ENCODE measurements at regions not wholly inside any gene's neighbourhood (a gene's known extent, or its start where the extent isn't known, plus 50 kb on each side); places are given as distances from the start of the nearest gene placed in this dataset.

GRCh38 chr10:110433740-110434139 lies 64.0 kb upstream of the DUSP5 start (continued):
- TF ChIP-seq IRF9 (CRISPR knock-in tag; IDR thresholded peaks at IDR 0.05; ENCODE audit: borderline replicate concordance) (no peak), PAXIP1 (CRISPR knock-in tag; conservative IDR thresholded peaks at IDR 0.05) (no peak), ZNF605 (CRISPR knock-in tag; IDR thresholded peaks at IDR 0.05) (no peak), JUND (CRISPR knock-in tag; IDR thresholded peaks at IDR 0.05) (no peak), ZFP37 (CRISPR knock-in tag; IDR thresholded peaks at IDR 0.05; ENCODE audit: borderline replicate concordance) (no peak)

- ATAC-seq (no peak), DNase-seq (ENCODE audit: low spot score) (no peak), FAIRE-seq (no peak)
- WGBS (ENCODE audit: low lambda C conversion rate), result 4% methylated on average over 2 of the region's 5 CpGs
- Histone ChIP-seq H3K4me1 (ENCODE audit: insufficient read depth, low read length) (no peaks in the 10 kb centered on the region), H3K79me2 (ENCODE audit: insufficient read depth, low read length) (no peaks in the 10 kb centered on the region), H3K27me3 (ENCODE audit: control insufficient read depth in 1 of 2, insufficient read depth in 2 of 2, low read length in 2 of 2) (peaks cover 2 to 6% of the 10 kb centered on the region in 2 experiments; a peak in 3 of 5 replicates), H3K4me3 (replicated peaks in 1 of 3; ENCODE audit: insufficient read depth in 1 of 3, low read depth in 2 of 3, low read length in 3 of 3) (no peak overlapping the region), H2AFZ (ENCODE audit: low read length) (no peak overlapping the region), H3K9me3 (ENCODE audit: low read length) (no peaks in the 10 kb centered on the region), H3K9ac (ENCODE audit: insufficient read depth, low read depth, low read length) (no peak overlapping the region), H3K36me3 (replicated peaks in 1 of 2; ENCODE audit: control insufficient read depth in 1 of 2, insufficient read depth in 2 of 2, low read length in 2 of 2) (no peaks in the 10 kb centered on the region), H3K4me2 (ENCODE audit: low read depth, low read length) (no peak overlapping the region), H4K20me1 (ENCODE audit: insufficient read depth, low read length) (no peaks in the 10 kb centered on the region), H3K27ac (ENCODE audit: extremely low read length, insufficient read depth, low read length) (no peak overlapping the region)
- POLR2A ChIA-PET, result no interaction called here
- BruUV-seq (replicated peaks), result no TSS peak
- in situ Hi-C loops (cut with HindIII; ENCODE audit: extremely low pct_ligation_motif_present, low pct_unique_long_range_greater_than_20kb) (no loop called here), intact Hi-C loops (cut with micrococcal nuclease; ENCODE audit: unreplicated experiment) (no loop called here)
- CTCF ChIA-PET (ENCODE audit: low intra/inter-chr PET ratio, low total read pairs), result no interaction called here
- TF ChIP-seq ZNF629 (CRISPR knock-in tag; conservative IDR thresholded peaks at IDR 0.05) (peak; percentile 33; the same call in 1 of the 2 replicates), TCF7 (IDR thresholded peaks at IDR 0.05; ENCODE audit: low read depth) (no peak)
Measured at GRCh38 chr10:110434489-110435096, 63.1 kb upstream of the DUSP5 start.

All from HepG2 (cell line).